GM12878 (cell line): ENCODE measurements at regions not wholly inside any gene's neighbourhood (a gene's known extent, or its start where the extent isn't known, plus 50 kb on each side); places are given as distances from the start of the nearest gene placed in this dataset.

Experiments
- ATAC-seq: fragments of 200-7000 bp; cut with Tn5 transposase; 3 replicates; pipeline ENCODE4 v1.9.1; 2020; ENCODE audit warnings: mild to moderate bottlenecking, moderate library complexity
- BruUV-seq: library from RNA; stranded (reverse); fragments of 400-500 nt; replicated peaks from 2 replicates; lab custom pipeline; 2021; lab: Mats Ljungman, UMichigan
- CTCF ChIA-PET: fragments of 300-600 bp; sonication (Branson Sonifier 250); formaldehyde crosslinking; extraction: SDS; loops from one replicate; lab custom pipeline; 2021; ENCODE audit warnings: inconsistent platforms; lab: Yijun Ruan, JAX
- POLR2A ChIA-PET: fragments of 350-600 bp; formaldehyde crosslinking; extraction: SDS; loops from one replicate; lab custom pipeline; 2021; ENCODE audit warnings: inconsistent platforms; lab: Charles Lee
- RAD21 ChIA-PET: fragments of 300-600 bp; sonication (Branson Sonifier 250); formaldehyde crosslinking; loops from one replicate; lab custom pipeline; 2023; ENCODE audit warnings: antibody characterized with exemption; ENCODE audit not compliant: unreplicated experiment; lab: Charles Lee
- SMC1A ChIA-PET: fragments of 300-600 bp; sonication (Branson Sonifier 250); formaldehyde crosslinking; loops from one replicate; lab custom pipeline; 2023; ENCODE audit not compliant: unreplicated experiment, uncharacterized antibody; lab: Charles Lee
- DNase-seq: peaks from one replicate; pipeline ENCODE4 v3.0.0-alpha.2; 2011; ENCODE audit warnings: low read depth, low spot score
- FAIRE-seq: peaks from 3 replicates; lab custom pipeline; 2011; peaks lifted over from hg19 to GRCh38; lab: Jason Lieb, UNC
- H2AFZ ChIP-seq: 2 replicates; pipeline ENCODE4 v1.6.0; 2011; ENCODE audit warnings: low read depth, low read length, control low read depth; ENCODE audit not compliant: control insufficient read depth
- H3K27ac ChIP-seq: 2 replicates; pipeline ENCODE4 v1.5.1; 2011; ENCODE audit warnings: control low read depth; ENCODE audit not compliant: control insufficient read depth, insufficient read depth
- H3K27me3 ChIP-seq, 2 experiments: replicated peaks in 1 of 2; 2 replicates each; pipeline versions ENCODE4 v1.6.0 to v1.6.1; 2011; ENCODE audit warnings: low read length in 1 of 2; ENCODE audit not compliant: control insufficient read depth in 2 of 2, insufficient read depth in 2 of 2
- H3K36me3 ChIP-seq, 2 experiments: 2 replicates each; pipeline ENCODE4 v1.5.1; 2011; ENCODE audit warnings: low read length in 1 of 2; ENCODE audit not compliant: control insufficient read depth in 2 of 2, insufficient read depth in 2 of 2
- H3K4me1 ChIP-seq: 2 replicates; pipeline ENCODE4 v1.6.1; 2011; ENCODE audit warnings: mild to moderate bottlenecking, low read length, moderate library complexity, mixed read lengths; ENCODE audit not compliant: control insufficient read depth, insufficient read depth
- H3K4me2 ChIP-seq: 2 replicates; pipeline ENCODE4 v1.6.0; 2011; ENCODE audit warnings: control low read depth; ENCODE audit not compliant: control insufficient read depth, insufficient read depth
- H3K4me3 ChIP-seq: fragments of 200-600 bp; sonication (generic); 2 replicates; pipeline ENCODE4 v1.5.1; 2016
- H3K79me2 ChIP-seq: 2 replicates; pipeline ENCODE4 v1.6.0; 2011; ENCODE audit warnings: low read length; ENCODE audit not compliant: control insufficient read depth, insufficient read depth
- H3K9ac ChIP-seq: 2 replicates; pipeline ENCODE4 v1.8.0; 2011; ENCODE audit warnings: low read length, control low read depth, mixed read lengths; ENCODE audit not compliant: control insufficient read depth, insufficient read depth
- H3K9me3 ChIP-seq: replicated peaks from 3 replicates; pipeline ENCODE4 v1.5.1; 2011; ENCODE audit warnings: mild to moderate bottlenecking, low read length; ENCODE audit not compliant: control insufficient read depth, insufficient read depth
- H4K20me1 ChIP-seq: 2 replicates; pipeline ENCODE4 v1.6.0; 2011; ENCODE audit not compliant: control insufficient read depth, insufficient read depth
- E2F8 ChIP-seq: fragments of 450-650 bp; IDR thresholded peaks from 2 replicates; pipeline ENCODE4 v1.6.1; 2018; ENCODE audit warnings: mild to moderate bottlenecking, low read depth, moderate library complexity; ENCODE audit not compliant: partially characterized antibody
- IKZF1 ChIP-seq: fragments of 450-650 bp; conservative IDR thresholded peaks from 2 replicates; pipeline ENCODE4 v1.6.1; 2017; ENCODE audit warnings: antibody characterized with exemption, mild to moderate bottlenecking
- MYB ChIP-seq: fragments of 150-350 bp; IDR thresholded peaks from 2 replicates; pipeline ENCODE4 v1.6.1; 2014; ENCODE audit warnings: mild to moderate bottlenecking, low read depth, low read length, borderline replicate concordance
- POLR2AphosphoS2 ChIP-seq: IDR thresholded peaks from 2 replicates; pipeline ENCODE4 v1.6.1; 2011; ENCODE audit warnings: low read depth, mild to moderate bottlenecking, low read length, improper control_type of control experiment, moderate library complexity
- SMC3 ChIP-seq: IDR thresholded peaks from 2 replicates; pipeline ENCODE4 v1.6.1; 2011; ENCODE audit warnings: low read length, improper control_type of control experiment, borderline replicate concordance
- STAT3 ChIP-seq: IDR thresholded peaks from 2 replicates; pipeline ENCODE4 v1.6.1; 2011; ENCODE audit warnings: low read depth, low read length, improper control_type of control experiment
- TAF1 ChIP-seq: IDR thresholded peaks from 2 replicates; pipeline ENCODE4 v1.6.1; 2011; ENCODE audit warnings: mild to moderate bottlenecking, low read depth, low read length, borderline replicate concordance
- ZBTB4 ChIP-seq: fragments of 450-650 bp; formaldehyde crosslinking; IDR thresholded peaks from 2 replicates; pipeline ENCODE4 v1.4.0; 2022; ENCODE audit warnings: mild to moderate bottlenecking, moderate library complexity
- ZBTB40 ChIP-seq: fragments of 450-650 bp; IDR thresholded peaks from 2 replicates; pipeline ENCODE4 v1.6.1; 2016; ENCODE audit warnings: mild to moderate bottlenecking, moderate library complexity, borderline replicate concordance
- ZNF592 ChIP-seq: fragments of 450-650 bp; IDR thresholded peaks from 2 replicates; pipeline ENCODE4 v1.6.1; 2017; ENCODE audit warnings: mild to moderate bottlenecking, moderate library complexity
- WGBS: methylation state at CpG from one replicate; pipeline ENCODE4 v1.1.6; 2016; ENCODE audit warnings: low lambda C conversion rate; ENCODE audit not compliant: insufficient replicate concordance, insufficient coverage; ENCODE audit errors: missing lambda C conversion rate; 5-methylcytosine and 5-hydroxymethylcytosine counted together
- in situ Hi-C: fragments of 300-500 bp; cut with MboI; formaldehyde crosslinking; loops from 9 replicates; pipeline ENCODE4 v1.14.3; 2018; ENCODE audit warnings: mixed read lengths
- intact Hi-C: fragments of 100-400 bp; cut with micrococcal nuclease; formaldehyde crosslinking; loops from one replicate; pipeline ENCODE4 v1.14.2; 2022; ENCODE audit not compliant: unreplicated experiment

GRCh38 chr15:39230908-39231285 is 350.0 kb upstream of the THBS1 start:
- ChIA-PET RAD21 (no interaction called here), CTCF (interaction anchor here (0.7 kb wide), 1 partner anchor 16 kb away, joined by 3 read pairs; no protein-coding TSS in a partner anchor), POLR2A (no interaction called here), SMC1A (no interaction called here)
- in situ Hi-C loops, result no loop called here
- Histone ChIP-seq H3K4me2 (no peak overlapping the region), H3K4me3 (no peak overlapping the region), H2AFZ (no peak overlapping the region), H3K9ac (no peak overlapping the region), H3K27ac (no peak overlapping the region), H3K9me3 (no peaks in the 10 kb centered on the region), H4K20me1 (no peaks in the 10 kb centered on the region), H3K79me2 (no peaks in the 10 kb centered on the region), H3K4me1 (no peaks in the 10 kb centered on the region), H3K36me3 (no peaks in the 10 kb centered on the region), H3K27me3 (no peaks in the 10 kb centered on the region)
- ATAC-seq (no peak), DNase-seq (no peak), FAIRE-seq (no peak)
- intact Hi-C loops, result no loop called here
- WGBS, result 0% methylated on average over 1 of the region's 1 CpG
- no TSS peak for BruUV-seq
- TF ChIP-seq MYB (no peak), ZBTB4 (CRISPR knock-in tag) (no peak), STAT3 (no peak), IKZF1 (no peak), TAF1 (no peak), ZBTB40 (no peak), SMC3 (no peak), E2F8 (no peak), POLR2AphosphoS2 (no peak), ZNF592 (no peak)
